ENCODE measurements at regions not wholly inside any gene's neighbourhood (a gene's known extent, or its start where the extent isn't known, plus 50 kb on each side); places are given as distances from the start of the nearest gene placed in this dataset.

GRCh38 chr2:16296331-16297250 lies 356.2 kb downstream of the MYCN start:
- TF ChIP-seq ZBTB26 (tag by site-specific recombination; optimal IDR thresholded peaks at IDR 0.05) (no peak), TRIM28 (IDR thresholded peaks at IDR 0.05; ENCODE audit: borderline replicate concordance, low read length) (no peak), KLF9 (tag by site-specific recombination; IDR thresholded peaks at IDR 0.05; ENCODE audit: low read depth) (no peak), ZNF645 (tag by site-specific recombination; IDR thresholded peaks at IDR 0.05) (no peak), ZNF23 (tag by site-specific recombination; IDR thresholded peaks at IDR 0.05; ENCODE audit: borderline replicate concordance) (no peak), CTCF (tag by site-specific recombination; IDR thresholded peaks at IDR 0.05) (no peak), RBAK (tag by site-specific recombination; IDR thresholded peaks at IDR 0.05) (no peak), EGR2 (tag by site-specific recombination; IDR thresholded peaks at IDR 0.05; ENCODE audit: low read depth) (no peak), ZNF324 (tag by site-specific recombination; IDR thresholded peaks at IDR 0.05) (no peak), ZIC2 (tag by site-specific recombination; IDR thresholded peaks at IDR 0.05) (no peak)
